Lung (tissue), 11 donors: ENCODE measurements at regions not wholly inside any gene's neighbourhood (a gene's known extent, or its start where the extent isn't known, plus 50 kb on each side); places are given as distances from the start of the nearest gene placed in this dataset.

Experiments used
- ATAC-seq: fragments of 200-7000 bp; cut with Tn5 transposase; one replicate; pipeline ENCODE4 v1.9.1; 2020; ENCODE audit warnings: moderate number of reproducible peaks; ENCODE audit not compliant: insufficient read depth, low FRiP score
- DNase-seq, 3 donors: peaks; one replicate each; pipeline ENCODE4 v3.0.0-alpha.2; 2013 to 2017
- H3K27ac ChIP-seq, 2 donors: one replicate each; pipeline ENCODE4 v1.5.1; 2013; ENCODE audit warnings: mild to moderate bottlenecking in 2 of 2, moderate library complexity in 2 of 2, control low read depth in 1 of 2, inconsistent platforms in 1 of 2, low read depth in 1 of 2, low read length in 1 of 2
- H3K27me3 ChIP-seq, 3 donors: one replicate each; pipeline ENCODE4 v1.5.1; 2013; ENCODE audit warnings: low read length in 2 of 3; ENCODE audit not compliant: control insufficient read depth in 3 of 3, insufficient read depth in 3 of 3
- H3K36me3 ChIP-seq, 4 donors: one replicate each; pipeline ENCODE4 v1.5.1; 2013; ENCODE audit warnings: low read length in 4 of 4, mild to moderate bottlenecking in 1 of 4, moderate library complexity in 1 of 4; ENCODE audit not compliant: control insufficient read depth in 4 of 4, insufficient read depth in 4 of 4
- H3K4me1 ChIP-seq, 5 donors: one replicate each; pipeline ENCODE4 v1.5.1; 2013; ENCODE audit warnings: low read length in 5 of 5, mild to moderate bottlenecking in 2 of 5, moderate library complexity in 1 of 5; ENCODE audit not compliant: control insufficient read depth in 5 of 5, insufficient read depth in 5 of 5
- H3K4me3 ChIP-seq: one replicate; pipeline ENCODE4 v1.5.1; 2013; ENCODE audit warnings: mild to moderate bottlenecking, control low read depth, moderate library complexity
- H3K9ac ChIP-seq, 2 donors: one replicate each; pipeline ENCODE4 v1.5.1; 2013; ENCODE audit warnings: low read length in 2 of 2, control low read depth in 1 of 2; ENCODE audit not compliant: insufficient read depth in 1 of 2
- H3K9me3 ChIP-seq, 4 donors: one replicate each; pipeline ENCODE4 v1.5.1; 2013; ENCODE audit warnings: low read length in 3 of 4, mild to moderate bottlenecking in 1 of 4, moderate library complexity in 1 of 4; ENCODE audit not compliant: control insufficient read depth in 4 of 4, insufficient read depth in 3 of 4
- WGBS, 2 donors: extraction: QIAGEN DNeasy Blood & Tissue Kit; methylation state at CpG; one replicate each; pipeline ENCODE4 v1.1.7; 2013; 5-methylcytosine and 5-hydroxymethylcytosine counted together
- TF ChIP-seq, protein P1 (sequence below): IDR thresholded peaks from 2 replicates; pipeline ENCODE4 v1.5.1; 2012; ENCODE audit warnings: mild to moderate bottlenecking; ENCODE audit errors: control extremely low read depth, extremely low read depth
- donor health status: control.
- donor health status: control.
- donor health status: Bipolar disorder and iron deficiency.
- donor health status: healthy.
- donor health status: DM: yes; HTN: yes; CAD: no.

DNA sequence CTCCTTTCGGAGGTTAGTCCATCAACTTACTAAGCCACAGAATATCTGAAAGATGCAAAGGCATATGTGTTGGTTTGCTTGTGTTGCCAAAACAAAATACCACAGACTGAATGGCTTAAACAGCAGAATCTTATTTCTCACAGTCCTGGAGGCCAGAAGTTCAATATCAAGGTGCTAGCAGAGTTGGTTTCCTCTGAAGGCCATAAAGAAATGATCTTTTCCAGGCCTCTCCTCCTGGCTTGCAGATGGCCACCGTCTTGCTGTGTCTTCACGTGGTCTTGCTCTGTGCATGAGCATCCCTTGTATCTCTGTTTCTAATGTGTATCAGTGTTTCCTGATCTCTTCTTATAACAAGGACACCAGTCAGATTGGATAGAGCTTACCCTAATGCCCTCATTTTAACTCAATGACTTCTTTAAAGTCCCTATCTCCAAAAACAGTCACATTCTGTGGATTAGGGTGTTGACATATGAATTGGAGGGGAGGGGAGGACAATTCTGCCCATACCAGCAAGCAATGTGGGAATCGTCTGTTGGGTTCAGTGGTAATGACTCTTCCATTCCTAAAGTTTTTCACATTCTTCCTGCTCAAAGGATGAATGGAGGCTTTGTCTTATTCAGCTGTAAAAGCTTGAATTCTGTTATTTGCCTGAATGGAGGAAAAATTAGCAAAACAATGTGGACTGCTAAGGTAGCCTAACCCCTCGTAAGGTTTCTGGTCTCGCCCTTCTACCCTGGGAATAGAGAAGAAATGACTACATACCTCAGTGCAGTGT, 715.7 kb downstream of the DIAPH3 start:
- Histone ChIP-seq H3K9me3 (no peaks in the 10 kb centered on the region), H3K9ac (no peak overlapping the region), H3K36me3 (no peaks in the 10 kb centered on the region), H3K4me1 (peaks cover 0 to 6% (median 0%) of the 10 kb centered on the region in 5 donors), H3K27ac (no peak overlapping the region), H3K27me3 (no peaks in the 10 kb centered on the region), H3K4me3 (no peak overlapping the region)
- TF ChIP-seq, protein P1, sequence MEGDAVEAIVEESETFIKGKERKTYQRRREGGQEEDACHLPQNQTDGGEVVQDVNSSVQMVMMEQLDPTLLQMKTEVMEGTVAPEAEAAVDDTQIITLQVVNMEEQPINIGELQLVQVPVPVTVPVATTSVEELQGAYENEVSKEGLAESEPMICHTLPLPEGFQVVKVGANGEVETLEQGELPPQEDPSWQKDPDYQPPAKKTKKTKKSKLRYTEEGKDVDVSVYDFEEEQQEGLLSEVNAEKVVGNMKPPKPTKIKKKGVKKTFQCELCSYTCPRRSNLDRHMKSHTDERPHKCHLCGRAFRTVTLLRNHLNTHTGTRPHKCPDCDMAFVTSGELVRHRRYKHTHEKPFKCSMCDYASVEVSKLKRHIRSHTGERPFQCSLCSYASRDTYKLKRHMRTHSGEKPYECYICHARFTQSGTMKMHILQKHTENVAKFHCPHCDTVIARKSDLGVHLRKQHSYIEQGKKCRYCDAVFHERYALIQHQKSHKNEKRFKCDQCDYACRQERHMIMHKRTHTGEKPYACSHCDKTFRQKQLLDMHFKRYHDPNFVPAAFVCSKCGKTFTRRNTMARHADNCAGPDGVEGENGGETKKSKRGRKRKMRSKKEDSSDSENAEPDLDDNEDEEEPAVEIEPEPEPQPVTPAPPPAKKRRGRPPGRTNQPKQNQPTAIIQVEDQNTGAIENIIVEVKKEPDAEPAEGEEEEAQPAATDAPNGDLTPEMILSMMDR: no peak
- ATAC-seq (no peak), DNase-seq (no peak)
- WGBS, 2 donors: 87 to 88% methylated on average over 6 of the region's 6 CpGs

DNA sequence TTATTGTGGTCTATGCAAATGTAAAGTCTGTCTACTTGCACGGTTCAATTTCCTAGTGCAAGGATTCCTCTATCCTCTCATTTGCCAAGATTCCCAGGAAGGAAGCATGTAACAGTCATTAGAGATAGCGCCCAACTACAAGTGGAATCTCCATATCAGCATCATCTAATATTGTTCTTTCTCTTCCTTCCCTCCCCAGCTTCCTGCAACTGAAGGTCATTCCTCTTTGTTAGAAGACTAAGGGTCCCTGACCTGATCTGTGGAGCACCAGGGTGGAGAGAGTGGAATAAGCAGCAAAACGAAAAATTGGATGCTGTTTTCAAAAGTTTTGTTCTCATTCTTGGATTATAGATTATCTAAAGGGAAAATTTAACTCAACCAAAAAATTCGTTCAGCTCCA, 714.0 kb downstream of the DIAPH3 start:
- Histone ChIP-seq H3K4me1 (peaks cover 0 to 6% (median 0%) of the 10 kb centered on the region in 5 donors), H3K9ac (no peak overlapping the region), H3K27me3 (no peaks in the 10 kb centered on the region), H3K9me3 (no peaks in the 10 kb centered on the region), H3K36me3 (no peaks in the 10 kb centered on the region), H3K4me3 (no peak overlapping the region), H3K27ac (no peak overlapping the region)
- no peak for DNase-seq
- WGBS, 2 donors: 59 to 69% methylated on average over 4 of the region's 4 CpGs
- ATAC-seq: no peak
- TF ChIP-seq, protein P1: no peak

DNA sequence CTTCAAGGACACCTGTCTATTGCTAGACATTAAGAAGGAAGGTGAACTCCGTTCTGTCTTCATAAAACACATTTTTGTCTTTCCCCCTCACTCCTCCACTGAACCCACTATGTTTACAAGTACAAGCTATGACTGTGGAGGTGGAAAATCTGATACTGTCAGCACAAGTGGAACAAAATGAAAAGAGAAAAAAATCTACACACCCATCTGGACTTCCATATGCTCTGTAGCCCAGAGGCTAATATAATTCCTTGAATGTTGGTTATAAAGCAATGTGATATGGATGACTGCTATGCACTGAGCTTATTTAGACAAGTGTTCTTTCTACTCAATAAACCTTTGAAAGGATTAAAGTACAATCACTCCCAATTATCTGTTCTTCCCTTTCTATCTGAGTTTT, 713.5 kb downstream of the DIAPH3 start:
- Histone ChIP-seq H3K4me3 (no peak overlapping the region), H3K27me3 (no peaks in the 10 kb centered on the region), H3K9me3 (no peaks in the 10 kb centered on the region), H3K9ac (no peak overlapping the region), H3K27ac (no peak overlapping the region), H3K36me3 (no peaks in the 10 kb centered on the region), H3K4me1 (peaks cover 0 to 6% (median 0%) of the 10 kb centered on the region in 5 donors)
- TF ChIP-seq, protein P1: no peak
- ATAC-seq (no peak), DNase-seq (no peak)
- WGBS, 2 donors: 89 to 90% methylated on average over 1 of the region's 1 CpG

DNA sequence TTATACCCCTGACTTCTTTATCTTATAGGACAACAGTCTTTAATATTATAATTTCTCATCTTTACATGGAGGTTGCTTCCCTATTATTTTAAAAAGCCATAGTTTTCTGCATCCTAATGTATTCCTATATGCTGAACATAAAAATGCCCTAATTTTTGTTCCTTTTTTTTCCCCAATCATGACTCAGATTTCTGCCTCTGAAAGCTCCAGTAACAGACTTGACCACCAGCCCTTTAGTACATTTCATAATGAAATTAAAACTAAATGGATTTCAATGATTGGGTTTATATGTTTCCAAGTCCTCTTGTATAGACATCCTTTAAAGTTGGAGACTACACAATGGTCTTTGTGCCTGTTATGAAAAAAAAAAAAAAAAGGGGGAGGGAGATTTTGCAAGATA, 712.5 kb downstream of the DIAPH3 start:
- no peak overlapping the region for H3K4me3 ChIP-seq
- H3K9ac ChIP-seq: no peak overlapping the region
- peaks cover 0 to 6% (median 0%) of the 10 kb centered on the region in 5 donors for H3K4me1 ChIP-seq
- no peak for DNase-seq
- TF ChIP-seq, protein P1: no peak
- no peak overlapping the region for H3K27ac ChIP-seq
- no peaks in the 10 kb centered on the region for H3K9me3 ChIP-seq
- no peak for ATAC-seq
- no peaks in the 10 kb centered on the region for H3K27me3 ChIP-seq
- no peaks in the 10 kb centered on the region for H3K36me3 ChIP-seq
